ENCODE measurements at regions not wholly inside any gene's neighbourhood (a gene's known extent, or its start where the extent isn't known, plus 50 kb on each side); places are given as distances from the start of the nearest gene placed in this dataset.

- intact Hi-C loops (cut with DNase I): no loop called here
- Histone ChIP-seq H3K4me1 (no peaks in the 10 kb centered on the region), H3K27me3 (no peaks in the 10 kb centered on the region), H3K36me3 (no peaks in the 10 kb centered on the region), H3K9me3 (no peaks in the 10 kb centered on the region), H3K9ac (ENCODE audit: low read depth in 2 of 2, low read length in 2 of 2) (no peak overlapping the region), H3K27ac (no peak overlapping the region), H3K4me3 (no peak overlapping the region)
- no peak for DNase-seq
- no peak for TF ChIP-seq CTCF (IDR thresholded peaks at IDR 0.05)
These were observed 117.6 kb upstream of the MGAT4C start for GRCh38 chr12:86373813-86374212.

- Histone ChIP-seq H3K27ac (no peak overlapping the region), H3K27me3 (no peaks in the 10 kb centered on the region), H3K4me1 (no peaks in the 10 kb centered on the region), H3K9ac (ENCODE audit: low read depth in 2 of 2, low read length in 2 of 2) (no peak overlapping the region), H3K9me3 (no peaks in the 10 kb centered on the region), H3K36me3 (no peaks in the 10 kb centered on the region), H3K4me3 (no peak overlapping the region)
- intact Hi-C loops (cut with DNase I): no loop called here
- no peak for TF ChIP-seq CTCF (IDR thresholded peaks at IDR 0.05)
- DNase-seq: no peak
These were observed 110.9 kb upstream of the MGAT4C start for GRCh38 chr12:86367137-86367536.

GRCh38 chr12:86349196-86349595, 93.0 kb upstream of the MGAT4C start:
- Histone ChIP-seq H3K27ac (no peak overlapping the region), H3K36me3 (no peaks in the 10 kb centered on the region), H3K9me3 (no peaks in the 10 kb centered on the region), H3K4me1 (no peaks in the 10 kb centered on the region), H3K27me3 (no peaks in the 10 kb centered on the region), H3K4me3 (no peak overlapping the region), H3K9ac (ENCODE audit: low read depth in 2 of 2, low read length in 2 of 2) (no peak overlapping the region)
- DNase-seq: no peak
- intact Hi-C loops (cut with DNase I): no loop called here
- no peak for TF ChIP-seq CTCF (IDR thresholded peaks at IDR 0.05)

GRCh38 chr12:86333955-86334522, 77.8 kb upstream of the MGAT4C start:
- TF ChIP-seq CTCF (IDR thresholded peaks at IDR 0.05): no peak
- Histone ChIP-seq H3K27ac (no peak overlapping the region), H3K9ac (ENCODE audit: low read depth in 2 of 2, low read length in 2 of 2) (no peak overlapping the region), H3K4me1 (no peaks in the 10 kb centered on the region), H3K9me3 (no peaks in the 10 kb centered on the region), H3K4me3 (no peak overlapping the region), H3K27me3 (no peaks in the 10 kb centered on the region), H3K36me3 (no peaks in the 10 kb centered on the region)
- DNase-seq: no peak
- intact Hi-C loops (cut with DNase I): no loop called here

- TF ChIP-seq CTCF (IDR thresholded peaks at IDR 0.05): no peak
- no peak overlapping the region for H3K9ac ChIP-seq (ENCODE audit: low read depth in 2 of 2, low read length in 2 of 2)
- no peaks in the 10 kb centered on the region for H3K36me3 ChIP-seq
- intact Hi-C loops (cut with DNase I): no loop called here
- H3K4me1 ChIP-seq: no peaks in the 10 kb centered on the region
- no peak overlapping the region for H3K4me3 ChIP-seq
- no peaks in the 10 kb centered on the region for H3K9me3 ChIP-seq
- H3K27ac ChIP-seq: no peak overlapping the region
- H3K27me3 ChIP-seq: no peaks in the 10 kb centered on the region
- no peak for DNase-seq
These were observed 75.3 kb upstream of the MGAT4C start for GRCh38 chr12:86331457-86331856.
